HPDE6-E6E7 (cell line): ENCODE measurements at regions not wholly inside any gene's neighbourhood (a gene's known extent, or its start where the extent isn't known, plus 50 kb on each side); places are given as distances from the start of the nearest gene placed in this dataset.

Source experiments
- DNase-seq: peaks from one replicate; pipeline ENCODE4 v3.0.0; 2011; ENCODE audit warnings: missing footprints; ENCODE audit errors: extremely low spot score

DNA sequence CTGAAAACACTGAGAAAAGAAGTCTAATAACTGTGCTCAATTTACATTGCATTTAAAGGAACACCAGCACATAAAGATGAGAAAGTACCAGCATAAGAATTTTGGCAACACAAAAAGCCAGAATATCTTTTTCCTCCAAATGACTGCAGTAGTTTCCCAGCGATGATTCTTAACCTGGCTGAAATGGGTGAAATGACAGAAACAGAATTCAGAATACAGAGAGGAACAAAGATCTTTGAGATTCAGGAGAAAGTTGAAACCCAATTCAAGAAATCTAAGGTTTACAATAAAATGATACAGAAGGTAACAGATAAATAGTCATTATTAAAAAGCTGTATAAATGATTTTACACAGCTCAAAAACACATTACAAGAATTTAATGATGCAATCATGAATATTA lies 197.0 kb upstream of the EYS start:
- no peak for DNase-seq

DNA sequence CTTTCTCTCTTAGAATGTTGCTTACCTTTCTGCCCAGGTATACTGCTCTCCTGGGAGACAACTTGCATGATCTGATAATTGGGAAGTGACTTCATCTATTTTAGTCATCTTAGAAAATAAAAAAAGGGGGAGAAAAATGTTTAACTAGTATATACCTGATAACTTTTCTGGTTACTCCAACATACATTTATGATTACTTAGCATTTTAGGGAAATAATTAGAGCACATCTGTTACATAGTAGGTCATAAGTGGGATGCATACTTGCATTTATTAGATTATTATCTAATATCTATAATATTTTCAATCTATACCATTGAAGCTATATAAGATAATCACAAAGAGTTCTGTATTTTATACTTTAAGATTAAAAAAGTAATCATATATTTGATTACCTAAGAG lies 193.9 kb upstream of the EYS start:
- DNase-seq, result no peak

DNA sequence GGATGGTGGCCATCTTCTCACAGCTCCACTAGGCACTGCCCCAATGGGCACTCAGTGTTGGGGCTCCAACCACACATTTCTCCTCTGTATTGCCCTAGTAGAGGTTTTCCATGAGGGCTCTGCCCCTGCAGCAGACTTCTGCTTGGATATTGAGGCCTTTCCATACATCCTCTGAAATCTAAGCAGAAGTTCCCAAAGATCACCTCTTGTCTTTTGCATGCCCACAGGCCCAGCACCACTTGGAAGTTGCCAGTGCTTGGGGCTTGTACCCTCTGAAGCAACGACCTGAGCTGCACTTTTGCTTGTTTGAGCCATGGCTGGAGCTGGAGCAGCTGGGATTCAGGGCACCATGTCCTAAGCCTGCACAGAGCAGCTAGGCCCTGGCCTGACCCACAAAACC lies 189.1 kb upstream of the EYS start:
- no peak for DNase-seq

DNA sequence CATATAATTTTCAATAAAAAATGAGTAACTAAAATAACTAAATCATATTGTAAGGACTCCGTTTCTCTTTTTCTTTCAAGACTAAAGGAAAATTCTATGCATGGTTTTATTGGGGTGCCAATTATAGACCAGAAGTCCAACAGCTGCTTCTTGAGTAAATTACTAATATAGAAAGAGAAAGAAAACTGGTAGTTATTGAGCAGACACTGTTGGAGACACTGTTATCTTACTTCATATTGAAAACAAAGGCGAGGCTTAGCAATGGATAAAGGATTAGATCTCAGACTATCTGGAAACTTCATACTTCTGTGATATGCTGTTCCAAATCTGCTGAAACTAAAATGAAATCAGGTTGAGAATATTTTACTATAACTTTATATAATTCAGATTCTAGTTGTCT lies 169.6 kb upstream of the EYS start:
- no peak for DNase-seq

DNA sequence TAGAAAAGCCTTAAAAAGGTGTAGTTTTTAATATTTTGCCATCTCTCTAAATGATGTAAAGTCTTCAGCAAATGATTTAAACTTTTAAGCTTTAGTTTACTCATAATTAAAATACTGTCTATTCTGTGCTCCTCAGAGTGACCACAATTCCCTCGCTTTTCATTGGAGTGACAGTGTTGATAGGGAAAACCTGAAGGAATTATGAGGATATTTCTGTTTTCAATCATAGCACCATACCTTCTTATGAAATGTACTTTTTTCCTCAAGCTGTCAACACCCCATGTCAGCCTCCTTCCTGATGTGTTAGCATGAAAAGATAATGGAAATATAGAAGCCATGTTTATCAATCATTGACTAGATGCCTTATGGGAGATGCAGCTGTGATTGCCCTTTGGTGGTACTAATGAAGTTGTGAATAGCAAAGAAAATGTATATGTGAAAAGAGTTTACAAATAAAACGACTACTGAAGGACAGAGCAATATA lies 145.4 kb upstream of the EYS start:
- DNase-seq, result no peak

DNA sequence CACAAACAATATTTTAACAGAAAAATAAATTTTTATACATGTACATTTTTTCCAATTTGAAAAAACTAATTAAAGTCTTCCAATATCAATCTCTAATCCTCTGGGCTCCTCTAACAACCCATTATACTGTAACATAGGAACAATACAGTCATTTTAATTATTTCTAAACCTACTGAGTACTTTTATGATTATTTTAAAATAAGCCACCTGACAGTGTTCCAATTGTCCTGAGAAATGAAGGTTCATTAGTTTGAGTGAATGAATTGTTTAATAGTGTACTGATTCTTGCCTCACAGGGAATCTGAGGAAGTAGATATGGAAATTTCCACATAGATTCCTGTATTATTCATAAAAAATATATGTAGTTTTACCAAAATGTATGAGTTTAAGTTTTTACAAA lies 123.1 kb upstream of the EYS start:
- DNase-seq, result no peak

DNA sequence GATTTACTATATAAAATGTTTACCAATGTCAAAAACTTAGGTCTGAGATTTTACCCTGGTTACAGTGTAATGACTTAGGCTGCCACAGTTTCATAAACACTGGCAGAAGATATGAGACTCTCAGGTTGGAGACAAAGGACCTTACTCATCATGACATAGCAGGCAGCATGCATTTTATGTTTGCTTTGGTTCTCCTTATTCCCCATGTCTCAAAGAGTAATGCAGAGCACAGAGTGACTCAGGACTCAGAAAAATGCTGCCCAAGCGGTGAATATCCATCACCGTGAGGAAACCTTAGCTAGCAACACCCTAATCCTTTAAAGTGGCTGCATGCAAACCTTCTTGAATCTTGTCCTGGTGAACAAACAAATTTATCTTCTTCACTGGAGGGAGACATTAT lies 112.1 kb upstream of the EYS start:
- DNase-seq, result peak; percentile 17

DNA sequence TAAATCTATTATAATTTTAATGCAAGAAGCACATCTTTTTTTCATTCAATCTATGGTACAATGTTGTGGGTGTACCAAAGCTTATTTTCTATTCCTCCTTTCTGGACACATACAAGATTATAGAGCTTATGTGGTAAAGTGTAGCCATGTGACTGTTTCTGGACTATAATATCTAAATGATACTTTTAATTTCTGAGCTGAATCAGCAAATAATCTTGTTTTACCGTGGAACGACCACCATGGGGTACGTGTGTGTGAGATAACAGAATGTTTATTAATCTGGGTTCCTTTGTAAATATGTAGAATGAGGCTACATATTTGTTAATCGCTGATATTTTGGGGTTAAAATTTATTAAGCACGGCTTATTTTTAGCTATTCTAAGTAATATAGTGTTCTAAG lies 111.5 kb upstream of the EYS start:
- DNase-seq, result no peak

DNA sequence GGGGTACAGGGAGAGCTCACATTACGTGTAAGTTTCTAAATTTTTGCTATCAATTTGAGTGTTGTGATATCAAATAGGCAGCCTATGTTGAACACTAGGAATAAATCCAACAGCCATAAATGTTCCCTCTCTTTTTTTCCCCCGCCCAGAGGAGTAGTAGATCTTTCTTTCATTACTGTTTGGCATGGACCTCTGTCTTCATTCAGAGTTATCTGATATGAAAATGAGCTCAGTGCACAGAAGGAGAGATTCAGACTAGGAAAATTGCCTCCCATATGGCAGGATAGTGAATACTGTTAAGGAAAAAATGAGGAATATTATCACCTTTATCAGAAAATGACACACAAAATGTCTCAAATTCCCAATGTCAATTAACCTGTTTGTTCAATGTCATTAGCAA lies 110.0 kb upstream of the EYS start:
- DNase-seq, result no peak

DNA sequence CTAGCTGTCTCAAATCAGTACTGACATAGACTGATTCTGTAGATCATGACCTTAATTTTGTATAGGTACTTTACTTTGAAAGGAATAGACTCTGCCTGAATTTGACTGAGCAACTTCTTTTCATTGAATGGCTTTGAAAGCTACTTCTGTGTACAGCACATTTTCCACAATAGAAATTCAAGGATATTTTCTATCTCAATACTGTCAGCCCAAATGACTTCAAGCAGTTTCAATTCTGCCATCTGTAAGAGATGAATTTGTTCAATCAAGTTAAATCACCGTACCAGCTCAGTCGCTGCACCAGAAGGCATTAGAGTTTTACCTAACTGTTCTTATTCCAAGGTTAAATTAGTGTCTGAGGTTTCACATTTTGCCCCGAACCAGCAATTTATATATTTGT lies 107.0 kb upstream of the EYS start:
- no peak for DNase-seq

DNA sequence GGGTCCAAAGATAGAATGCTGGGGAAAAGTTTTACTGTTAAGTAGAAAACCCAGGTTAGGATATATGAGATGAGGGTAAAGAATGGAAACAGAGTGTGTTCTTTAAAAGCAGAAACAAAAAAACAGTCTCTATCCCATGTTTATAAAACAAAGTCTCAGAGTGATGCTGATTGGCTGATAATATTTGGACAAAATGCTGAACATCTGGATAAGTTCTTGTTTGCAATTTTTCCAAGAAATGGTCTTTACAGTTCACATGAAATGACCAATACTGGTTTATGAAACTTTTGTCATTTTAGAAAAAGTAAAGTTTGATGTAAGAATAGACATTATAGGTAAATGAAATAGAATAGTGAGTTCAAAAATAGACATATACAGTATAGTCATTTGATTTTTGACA lies 96.2 kb upstream of the EYS start:
- DNase-seq, result no peak

DNA sequence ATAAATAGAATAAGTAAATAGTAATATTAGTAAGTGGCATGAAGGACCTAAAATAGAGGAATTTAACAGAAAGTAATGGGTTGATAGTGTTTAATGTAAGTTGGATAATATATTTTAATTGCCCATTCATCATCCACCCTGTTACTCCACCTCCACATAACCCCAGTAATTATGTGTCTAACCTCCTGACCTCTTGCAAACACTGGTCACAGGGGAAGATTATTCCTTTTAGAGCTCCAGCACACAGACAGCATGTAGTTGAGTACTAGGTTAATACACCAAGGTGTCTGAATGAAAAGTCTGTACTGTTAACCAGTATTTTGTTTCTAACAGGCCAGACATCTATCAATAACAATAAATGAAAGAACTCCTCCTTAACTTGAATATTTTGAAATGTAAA lies 92.4 kb upstream of the EYS start:
- DNase-seq, result no peak

DNA sequence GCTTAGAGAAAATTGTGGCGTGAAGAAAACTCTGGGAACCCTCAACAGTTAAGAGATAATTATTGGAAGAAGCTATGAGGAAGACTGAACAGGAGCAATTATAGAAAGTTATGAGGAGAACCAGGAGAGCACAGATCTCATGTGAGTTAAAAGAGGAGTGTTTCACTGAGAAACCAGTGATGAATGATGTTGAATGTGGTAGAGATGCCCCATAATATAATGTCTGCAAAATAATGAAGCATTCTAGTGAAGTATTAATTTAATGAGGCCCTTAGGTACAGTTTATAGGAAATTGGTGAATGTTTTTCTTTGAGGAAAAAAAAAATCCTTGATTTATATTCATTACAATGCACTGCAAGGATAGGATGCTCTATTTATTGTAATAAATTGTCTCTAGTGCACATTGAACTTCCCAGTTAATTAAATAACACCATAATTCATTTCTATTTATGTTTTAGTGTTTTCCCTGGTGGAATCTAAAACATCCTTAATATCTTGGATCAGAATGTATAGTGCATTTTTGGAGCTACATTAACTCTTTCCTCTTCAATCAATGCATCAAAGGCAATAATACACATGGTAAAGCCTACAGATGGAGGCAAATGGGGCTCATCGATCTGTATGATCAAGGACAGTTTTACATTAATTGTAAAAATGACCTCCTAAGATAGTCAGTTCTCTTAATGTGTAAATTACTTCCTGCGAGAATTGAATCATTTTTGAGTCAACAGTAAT lies 91.4 kb upstream of the EYS start:
- no peak for DNase-seq

DNA sequence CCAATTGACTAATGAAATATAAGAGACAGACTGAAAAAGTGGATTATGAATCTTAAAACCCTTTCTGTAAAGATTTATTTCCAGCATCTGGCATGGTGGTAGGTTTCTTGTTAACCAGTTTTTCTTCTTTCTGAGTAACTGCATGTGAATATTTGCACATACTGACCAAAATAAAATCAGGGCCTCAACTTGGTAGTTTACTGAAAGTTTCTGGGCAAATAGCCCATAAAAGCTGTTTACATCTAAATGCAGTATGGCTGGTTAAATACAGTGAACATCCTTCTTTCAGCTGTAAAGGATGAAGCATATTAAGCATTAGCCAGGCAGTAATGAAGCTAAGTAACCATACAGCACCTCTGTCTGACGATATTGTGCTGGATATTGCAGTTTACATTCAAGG lies 83.6 kb upstream of the EYS start:
- DNase-seq, result no peak

DNA sequence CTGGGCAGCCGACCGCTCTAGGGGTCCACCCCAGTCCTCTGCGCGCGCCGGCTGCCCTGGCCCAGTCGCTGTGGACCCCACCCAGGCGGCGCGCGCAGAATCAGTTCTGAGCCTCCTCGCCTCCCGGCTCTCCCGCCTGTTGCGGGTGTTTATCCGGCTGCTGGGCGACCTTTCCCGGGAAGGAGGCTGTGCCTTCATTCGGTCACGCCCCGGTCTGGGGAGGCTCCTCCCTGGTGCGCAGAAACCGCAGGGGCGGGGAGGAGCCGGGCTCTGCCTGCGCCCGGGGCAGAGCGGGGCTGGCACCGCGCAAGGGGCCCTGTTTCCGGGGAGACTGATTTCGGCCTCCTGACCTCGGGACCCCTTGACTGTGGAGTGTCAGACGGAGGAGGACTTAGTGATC lies 80.8 kb upstream of the EYS start:
- DNase-seq, result no peak

DNA sequence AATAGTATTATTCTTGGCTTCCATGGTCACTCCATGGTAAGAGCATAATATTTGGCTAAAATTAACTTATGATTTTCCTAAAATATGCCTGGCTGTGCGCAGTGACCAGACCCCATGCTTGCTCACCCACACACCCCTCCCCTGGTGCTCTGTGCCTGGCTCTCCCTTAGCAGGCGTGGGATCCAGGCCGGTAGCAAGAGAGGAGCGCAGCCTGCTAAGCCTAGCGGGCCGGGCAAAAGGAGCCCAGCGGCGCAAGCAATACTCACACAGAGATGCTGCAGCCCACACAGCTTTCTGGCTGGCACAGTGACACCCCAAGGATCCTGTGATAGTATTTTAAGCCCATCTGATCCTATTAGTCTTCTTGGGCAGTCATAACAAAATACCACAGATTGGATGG lies 79.8 kb upstream of the EYS start:
- no peak for DNase-seq

DNA sequence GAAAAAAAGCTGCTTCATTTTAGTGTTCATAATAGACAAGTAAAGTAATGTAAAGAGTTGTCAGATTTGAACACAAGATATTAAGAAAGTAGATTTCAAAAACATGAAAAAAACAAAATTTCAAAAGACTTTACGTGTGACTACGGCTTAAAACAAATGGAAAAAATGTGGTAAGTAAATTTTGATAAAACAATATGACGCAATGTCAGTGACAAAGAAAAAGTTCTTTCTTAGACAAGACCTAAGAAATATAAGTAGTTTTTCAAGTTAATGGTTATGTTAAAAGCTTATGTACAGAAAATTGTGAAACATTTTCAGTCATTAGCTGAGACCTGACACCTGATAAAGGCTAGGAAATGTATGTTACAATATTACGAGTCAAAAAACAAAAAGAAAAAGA lies 73.7 kb upstream of the EYS start:
- DNase-seq, result no peak

DNA sequence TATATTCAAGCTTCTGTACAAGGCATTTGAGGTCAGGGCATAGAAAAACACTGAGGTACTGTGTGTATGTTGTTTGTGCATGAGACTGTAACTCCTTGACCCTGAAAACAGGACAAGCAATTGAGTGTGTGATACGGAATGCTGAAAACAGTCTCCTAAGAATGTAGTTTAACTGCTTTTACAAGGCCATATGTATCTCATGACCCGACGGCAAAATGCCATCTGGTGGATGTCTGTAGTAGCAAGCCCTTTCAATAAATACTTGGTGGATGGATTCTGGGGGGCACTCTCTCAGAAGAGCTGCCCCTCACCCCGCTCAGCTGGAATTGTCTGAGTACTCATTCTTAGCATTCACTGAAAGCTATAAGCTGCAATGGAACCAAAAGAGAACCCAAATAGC lies 69.3 kb upstream of the EYS start:
- DNase-seq, result peak; percentile 23

DNA sequence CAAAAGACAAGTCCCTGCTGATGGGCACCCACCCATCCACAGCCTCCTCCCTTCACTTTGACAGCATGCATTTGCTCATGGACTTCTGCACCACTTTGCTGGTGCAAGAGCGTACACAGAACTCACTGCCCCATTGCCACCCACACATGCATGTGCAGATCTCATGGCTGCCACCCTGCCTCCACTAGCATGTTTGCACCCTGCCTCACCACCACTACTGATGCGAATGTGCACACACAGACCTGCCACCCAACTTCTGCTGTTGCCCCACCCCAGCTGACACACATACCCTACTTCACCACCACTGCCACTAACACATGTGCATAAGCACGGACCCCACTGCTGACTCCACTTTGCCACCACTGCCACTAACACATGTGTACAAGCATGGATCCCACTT lies 64.9 kb upstream of the EYS start:
- DNase-seq, result no peak

DNA sequence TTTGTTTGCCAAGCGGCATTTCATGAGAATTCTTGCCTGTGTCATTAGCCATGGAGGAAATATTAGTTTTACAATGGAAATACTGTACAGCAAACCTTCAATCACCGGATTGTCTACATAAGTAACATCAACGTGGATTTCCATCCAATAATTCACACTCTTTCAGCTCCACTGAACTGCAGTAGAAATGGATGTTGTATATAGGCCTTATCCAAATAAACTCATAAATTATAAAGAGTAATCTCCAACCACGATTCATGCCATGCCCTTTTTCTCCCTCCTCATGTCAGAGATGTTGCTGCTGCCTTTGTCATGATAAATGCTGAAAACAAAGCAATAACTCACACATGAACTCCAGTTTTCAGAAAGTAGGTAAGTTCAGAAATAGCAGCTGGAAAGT lies 54.9 kb upstream of the EYS start:
- DNase-seq, result no peak

DNA sequence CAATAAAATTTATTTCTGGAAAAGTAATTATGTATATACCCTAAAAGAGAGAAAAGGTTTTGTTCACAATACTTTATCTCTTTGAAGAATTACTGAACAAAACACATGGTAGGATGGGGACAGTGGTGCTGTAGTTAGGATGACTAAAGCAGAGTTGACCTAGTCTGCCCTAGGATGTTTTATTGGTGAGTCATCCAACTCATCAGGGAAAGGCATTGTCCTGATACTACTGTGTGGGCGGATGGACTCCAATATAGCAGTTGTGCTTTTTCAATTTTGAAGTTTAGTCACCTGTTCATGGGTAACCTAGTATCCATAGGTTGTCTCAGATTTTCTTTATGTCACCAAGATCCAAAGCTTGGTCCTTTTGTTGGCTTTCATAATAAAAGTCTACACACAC lies 53.3 kb upstream of the EYS start:
- DNase-seq, result peak; percentile 33
